Effector memory CD4-positive, alpha-beta T cell (primary cell): ENCODE measurements at regions not wholly inside any gene's neighbourhood (a gene's known extent, or its start where the extent isn't known, plus 50 kb on each side); places are given as distances from the start of the nearest gene placed in this dataset.

Experiments
- DNase-seq, 3 donors: peaks; one replicate each; pipeline ENCODE4 v3.0.0-alpha.2; 2020
- H3K27ac ChIP-seq: 2 replicates; pipeline ENCODE4 v1.7.0; 2013; ENCODE audit warnings: mild to moderate bottlenecking, low read length, moderate library complexity; ENCODE audit not compliant: insufficient read depth, poor library complexity, severe bottlenecking
- H3K27me3 ChIP-seq: replicated peaks from 2 replicates; pipeline ENCODE4 v1.7.0; 2013; ENCODE audit warnings: mild to moderate bottlenecking, low read length; ENCODE audit not compliant: insufficient read depth, control insufficient read depth, poor library complexity, severe bottlenecking
- H3K36me3 ChIP-seq: 2 replicates; pipeline ENCODE4 v1.7.0; 2013; ENCODE audit warnings: mild to moderate bottlenecking, low read length, moderate library complexity; ENCODE audit not compliant: control insufficient read depth, insufficient read depth
- H3K4me1 ChIP-seq: 2 replicates; pipeline ENCODE4 v1.7.0; 2013; ENCODE audit warnings: low read length, mild to moderate bottlenecking; ENCODE audit not compliant: control insufficient read depth, insufficient read depth, poor library complexity, severe bottlenecking
- H3K4me3 ChIP-seq: 2 replicates; pipeline ENCODE4 v1.7.0; 2013; ENCODE audit warnings: low read length, low read depth, mild to moderate bottlenecking; ENCODE audit not compliant: insufficient read depth, poor library complexity, severe bottlenecking
- H3K9me3 ChIP-seq: 2 replicates; pipeline ENCODE4 v1.7.0; 2013; ENCODE audit warnings: mild to moderate bottlenecking, low read length, moderate library complexity; ENCODE audit not compliant: control insufficient read depth

DNA sequence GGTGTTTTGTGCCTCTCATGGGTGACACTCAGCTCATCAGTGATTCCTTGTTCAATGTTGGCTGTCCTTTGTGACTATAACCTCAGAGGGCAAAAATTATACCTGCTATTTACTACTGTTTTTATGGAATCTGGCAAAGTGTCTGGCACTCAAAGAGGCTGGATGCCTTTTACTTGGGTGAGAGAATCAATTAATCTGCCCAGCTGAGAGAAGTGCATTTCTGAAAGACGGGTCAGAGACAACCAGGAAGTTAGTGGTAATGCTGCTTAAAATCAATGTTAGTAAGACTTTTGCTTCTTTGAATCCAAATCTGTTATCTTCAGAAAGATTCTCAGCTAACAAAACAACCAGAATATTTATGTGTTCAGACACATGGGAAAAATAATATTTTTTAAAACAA lies 436.2 kb upstream of the SUCLG2 start:
- H3K4me3 ChIP-seq = no peak overlapping the region
- no peaks in the 10 kb centered on the region for H3K36me3 ChIP-seq
- H3K27ac ChIP-seq = no peak overlapping the region
- H3K9me3 ChIP-seq = no peaks in the 10 kb centered on the region
- H3K27me3 ChIP-seq = no peaks in the 10 kb centered on the region
- H3K4me1 ChIP-seq = peaks cover 36% of the 10 kb centered on the region
- DNase-seq = no peak

GRCh38 chr3:68089572-68090011 lies 435.2 kb upstream of the SUCLG2 start:
- H3K4me3 ChIP-seq = no peak overlapping the region
- H3K27ac ChIP-seq = no peak overlapping the region
- H3K9me3 ChIP-seq = no peaks in the 10 kb centered on the region
- peaks cover 38% of the 10 kb centered on the region for H3K4me1 ChIP-seq
- H3K27me3 ChIP-seq = no peaks in the 10 kb centered on the region
- no peaks in the 10 kb centered on the region for H3K36me3 ChIP-seq
- DNase-seq = no peak

DNA sequence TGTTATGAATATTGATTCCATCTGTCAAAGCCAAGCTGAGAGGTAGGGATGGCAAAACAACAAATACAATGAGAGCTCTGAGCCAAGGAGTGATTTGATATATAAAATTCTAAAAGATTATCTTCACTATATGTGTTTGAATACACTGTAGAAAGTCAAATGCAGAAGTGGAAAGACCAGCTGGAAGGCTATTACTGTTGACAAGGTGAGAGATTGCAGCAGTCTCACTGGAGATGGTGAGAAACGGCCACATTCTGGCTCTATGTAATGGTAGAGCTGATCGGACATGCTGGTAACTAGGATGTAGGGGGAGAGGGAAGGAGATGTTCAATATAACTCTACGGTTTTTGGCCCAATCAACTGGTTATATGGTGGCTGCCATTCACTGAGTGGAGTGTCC lies 434.2 kb upstream of the SUCLG2 start:
- DNase-seq = no peak
- no peaks in the 10 kb centered on the region for H3K36me3 ChIP-seq
- no peak overlapping the region for H3K27ac ChIP-seq
- H3K4me3 ChIP-seq = no peak overlapping the region
- no peaks in the 10 kb centered on the region for H3K9me3 ChIP-seq
- peaks cover 38% of the 10 kb centered on the region for H3K4me1 ChIP-seq
- H3K27me3 ChIP-seq = no peaks in the 10 kb centered on the region

DNA sequence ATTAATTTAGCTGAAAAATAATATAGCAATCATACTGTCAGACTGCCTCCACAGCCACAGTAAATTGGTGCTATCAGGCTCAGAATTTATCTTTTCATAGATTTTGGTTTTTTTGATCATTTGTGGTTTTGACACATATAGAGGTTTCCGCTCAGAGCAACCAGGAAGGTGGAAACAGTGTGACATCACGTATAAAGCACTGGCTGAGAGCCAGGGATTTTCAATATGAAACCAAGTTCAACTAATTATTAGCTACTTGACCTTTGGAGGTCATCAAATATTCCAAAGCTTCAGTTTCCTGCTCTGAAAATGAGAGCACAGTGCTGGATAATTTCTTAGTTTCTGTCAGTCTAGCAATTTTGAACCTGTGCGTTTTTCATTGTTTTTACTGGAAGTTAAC lies 433.8 kb upstream of the SUCLG2 start:
- no peak overlapping the region for H3K27ac ChIP-seq
- H3K36me3 ChIP-seq = no peaks in the 10 kb centered on the region
- H3K4me1 ChIP-seq = peaks cover 38% of the 10 kb centered on the region
- no peaks in the 10 kb centered on the region for H3K9me3 ChIP-seq
- H3K27me3 ChIP-seq = no peaks in the 10 kb centered on the region
- no peak overlapping the region for H3K4me3 ChIP-seq
- DNase-seq = peak; percentile 4 to 42 (median 27)

- H3K4me3 ChIP-seq = no peak overlapping the region
- no peaks in the 10 kb centered on the region for H3K4me1 ChIP-seq
- no peaks in the 10 kb centered on the region for H3K27me3 ChIP-seq
- no peaks in the 10 kb centered on the region for H3K36me3 ChIP-seq
- no peak overlapping the region for H3K27ac ChIP-seq
- no peak for DNase-seq
- no peaks in the 10 kb centered on the region for H3K9me3 ChIP-seq
Observed at GRCh38 chr3:68072062-68072461, 417.6 kb upstream of the SUCLG2 start.

DNA sequence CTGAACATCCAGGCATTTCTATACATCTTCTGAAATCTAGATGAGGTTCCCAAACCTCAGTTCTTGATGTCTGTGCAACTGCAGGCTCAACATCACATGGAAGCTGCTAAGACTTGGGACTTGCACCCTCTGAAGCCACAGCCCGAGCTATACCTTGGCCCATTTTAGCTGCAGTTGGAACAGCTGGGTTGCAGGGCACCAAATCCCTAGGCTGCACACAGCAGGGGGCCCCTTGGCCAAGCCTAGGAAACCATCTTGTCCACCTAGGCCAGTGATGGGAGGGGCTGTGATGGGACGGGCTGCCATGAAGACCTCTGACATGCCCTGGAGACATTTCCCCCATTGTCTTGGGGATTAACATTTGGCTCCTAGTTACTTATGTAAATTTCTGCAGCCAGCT lies 415.8 kb upstream of the SUCLG2 start:
- no peak for DNase-seq
- Histone ChIP-seq H3K4me3 (no peak overlapping the region), H3K27ac (no peak overlapping the region)

GRCh38 chr3:68067314-68067713 lies 412.9 kb upstream of the SUCLG2 start:
- no peaks in the 10 kb centered on the region for H3K9me3 ChIP-seq
- no peaks in the 10 kb centered on the region for H3K4me1 ChIP-seq
- H3K4me3 ChIP-seq = no peak overlapping the region

More for the DNA sequence above, 415.8 kb upstream of the SUCLG2 start:
- H3K36me3 ChIP-seq = no peaks in the 10 kb centered on the region
- H3K4me1 ChIP-seq = no peaks in the 10 kb centered on the region
- H3K9me3 ChIP-seq = no peaks in the 10 kb centered on the region
- H3K27me3 ChIP-seq = no peaks in the 10 kb centered on the region

DNA sequence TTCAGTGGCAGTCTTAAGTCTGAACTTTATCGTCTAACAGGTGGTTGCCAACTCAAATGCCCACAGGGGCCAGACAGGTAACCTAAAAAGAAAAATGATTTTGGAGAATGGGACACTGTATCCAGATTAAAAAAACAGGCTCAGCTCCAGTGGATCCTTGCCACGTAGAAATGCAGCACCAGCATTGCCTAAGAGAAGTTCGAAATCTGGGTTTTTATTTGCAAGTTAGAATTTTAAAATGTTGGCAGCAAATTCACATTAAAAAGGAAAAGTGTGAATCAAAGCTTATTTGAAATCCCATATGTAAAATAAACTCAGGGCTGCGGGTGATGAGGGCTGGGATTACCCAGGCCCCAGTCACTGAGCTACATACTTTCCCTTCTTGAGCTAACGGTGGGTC lies 408.5 kb upstream of the SUCLG2 start:
- no peak overlapping the region for H3K4me3 ChIP-seq
- no peak for DNase-seq
- H3K4me1 ChIP-seq = no peaks in the 10 kb centered on the region
- H3K9me3 ChIP-seq = no peaks in the 10 kb centered on the region
- H3K27ac ChIP-seq = no peak overlapping the region
- H3K36me3 ChIP-seq = no peaks in the 10 kb centered on the region
- H3K27me3 ChIP-seq = no peaks in the 10 kb centered on the region

More at GRCh38 chr3:68067314-68067713, 412.9 kb upstream of the SUCLG2 start:
- Histone ChIP-seq H3K27ac (no peak overlapping the region), H3K27me3 (no peaks in the 10 kb centered on the region), H3K36me3 (no peaks in the 10 kb centered on the region)
- DNase-seq = no peak

DNA sequence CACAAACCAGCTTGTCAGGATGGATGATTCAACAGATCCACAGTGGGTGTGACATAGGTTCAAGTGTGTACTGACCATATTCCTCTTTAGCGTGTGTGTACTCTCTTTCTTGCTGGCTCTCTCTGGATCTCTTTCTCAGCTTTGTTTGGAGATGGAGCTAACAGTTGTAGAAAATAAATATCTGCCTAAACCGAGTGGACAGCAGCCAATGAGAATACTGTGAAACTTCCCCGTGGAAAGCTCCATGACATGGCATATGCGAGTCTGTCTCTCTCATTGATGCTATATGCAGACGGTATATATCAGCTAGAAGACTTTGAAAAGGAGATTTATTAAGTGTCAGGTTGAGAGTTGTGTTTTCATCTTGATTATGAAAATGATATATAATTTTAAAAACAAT lies 406.5 kb upstream of the SUCLG2 start:
- Histone ChIP-seq H3K9me3 (no peaks in the 10 kb centered on the region), H3K36me3 (no peaks in the 10 kb centered on the region), H3K4me3 (no peak overlapping the region), H3K27ac (no peak overlapping the region), H3K4me1 (peaks cover 8% of the 10 kb centered on the region), H3K27me3 (no peaks in the 10 kb centered on the region)
- DNase-seq = no peak

DNA sequence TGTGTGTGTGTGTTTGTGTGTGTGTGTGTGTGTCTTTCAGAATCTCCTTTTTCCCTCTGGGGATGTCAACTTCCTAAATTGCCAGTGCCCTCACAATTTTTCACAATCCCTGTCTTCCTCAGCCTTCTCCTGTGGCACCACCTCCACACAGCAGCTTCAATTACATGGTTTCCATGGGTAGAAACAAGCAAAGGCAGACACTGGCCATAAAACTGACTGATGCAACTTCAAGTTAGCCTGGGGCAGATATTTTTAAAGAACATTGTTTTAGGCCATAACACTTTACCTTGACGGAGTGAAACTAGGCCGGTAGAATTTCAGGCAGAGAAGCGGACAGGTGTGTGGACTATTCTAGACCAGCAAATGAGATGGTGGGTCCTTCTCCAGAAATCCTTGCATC lies 405.8 kb upstream of the SUCLG2 start:
- H3K9me3 ChIP-seq = no peaks in the 10 kb centered on the region
- H3K27ac ChIP-seq = no peak overlapping the region
- peaks cover 8% of the 10 kb centered on the region for H3K4me1 ChIP-seq

More for the DNA sequence above, 405.8 kb upstream of the SUCLG2 start:
- H3K27me3 ChIP-seq = no peaks in the 10 kb centered on the region
- H3K4me3 ChIP-seq = no peak overlapping the region
- DNase-seq = no peak
- H3K36me3 ChIP-seq = no peaks in the 10 kb centered on the region
